HepG2 (cell line): ENCODE measurements at regions not wholly inside any gene's neighbourhood (a gene's known extent, or its start where the extent isn't known, plus 50 kb on each side); places are given as distances from the start of the nearest gene placed in this dataset.

Experiments used
- ARHGAP35 ChIP-seq: sonication (generic); formaldehyde crosslinking; IDR thresholded peaks from 2 replicates; pipeline ENCODE4 v1.9.0; 2022; ENCODE audit warnings: mild to moderate bottlenecking, inconsistent platforms, moderate library complexity, missing genetic modification reagents, borderline replicate concordance
- ATF1 ChIP-seq: IDR thresholded peaks from 2 replicates; pipeline ENCODE4 v1.6.1; 2016; ENCODE audit warnings: mild to moderate bottlenecking, control low read depth
- DNMT1 ChIP-seq: sonication (generic); formaldehyde crosslinking; IDR thresholded peaks from 2 replicates; pipeline ENCODE4 v1.5.1; 2020; ENCODE audit warnings: mild to moderate bottlenecking, missing genetic modification reagents
- EHMT2 ChIP-seq: fragments of 200-600 bp; sonication (generic); IDR thresholded peaks from 2 replicates; pipeline ENCODE4 v1.7.0; 2017; ENCODE audit warnings: antibody characterized with exemption, low read depth, low read length, borderline replicate concordance
- FOXK2 ChIP-seq: fragments of 450-650 bp; IDR thresholded peaks from 2 replicates; pipeline ENCODE4 v1.6.1; 2016
- HDAC6 ChIP-seq: fragments of 200-600 bp; sonication (generic); IDR thresholded peaks from 2 replicates; pipeline ENCODE4 v1.7.0; 2017; ENCODE audit warnings: mild to moderate bottlenecking, antibody characterized with exemption, low read length, low read depth
- HOMEZ ChIP-seq: IDR thresholded peaks from 2 replicates; pipeline ENCODE4 v1.6.1; 2016; ENCODE audit warnings: low read depth
- MXD4 ChIP-seq: IDR thresholded peaks from 2 replicates; pipeline ENCODE4 v1.6.1; 2016; ENCODE audit warnings: mild to moderate bottlenecking, missing biosample characterization, missing genetic modification reagents
- MYC ChIP-seq: sonication (generic); formaldehyde crosslinking; IDR thresholded peaks from 2 replicates; pipeline ENCODE4 v1.9.0; 2021; ENCODE audit warnings: missing genetic modification reagents, borderline replicate concordance
- PREB ChIP-seq: sonication (generic); formaldehyde crosslinking; IDR thresholded peaks from 2 replicates; pipeline ENCODE4 v1.4.0; 2020; ENCODE audit warnings: missing genetic modification reagents
- PRMT3 ChIP-seq: sonication (generic); formaldehyde crosslinking; IDR thresholded peaks from 2 replicates; pipeline ENCODE4 v1.8.1; 2022; ENCODE audit warnings: low read depth, mild to moderate bottlenecking, moderate library complexity, missing genetic modification reagents, borderline replicate concordance
- RARA ChIP-seq: IDR thresholded peaks from 2 replicates; pipeline ENCODE4 v1.6.1; 2016; ENCODE audit warnings: missing genetic modification reagents, missing compliant biosample characterization
- SAP130 ChIP-seq: IDR thresholded peaks from 2 replicates; pipeline ENCODE4 v1.6.1; 2016; ENCODE audit warnings: low read depth
- TBX2 ChIP-seq: sonication (generic); formaldehyde crosslinking; IDR thresholded peaks from 2 replicates; pipeline ENCODE4 v1.5.0; 2020; ENCODE audit warnings: missing genetic modification reagents, mild to moderate bottlenecking, borderline replicate concordance
- TP53 ChIP-seq: sonication (generic); formaldehyde crosslinking; conservative IDR thresholded peaks from 2 replicates; pipeline ENCODE4 v1.4.0; 2020; ENCODE audit warnings: missing genetic modification reagents
- ZBTB7B ChIP-seq: sonication (generic); formaldehyde crosslinking; IDR thresholded peaks from 2 replicates; pipeline ENCODE4 v1.4.0; 2020; ENCODE audit warnings: missing genetic modification reagents
- ZNF263 ChIP-seq: sonication (generic); formaldehyde crosslinking; IDR thresholded peaks from 2 replicates; pipeline ENCODE4 v1.4.0; 2020; ENCODE audit warnings: missing genetic modification reagents
- ZNF510 ChIP-seq: sonication (generic); formaldehyde crosslinking; IDR thresholded peaks from 2 replicates; pipeline ENCODE4 v1.4.0; 2020; ENCODE audit warnings: low read depth, mild to moderate bottlenecking, missing genetic modification reagents
- ZNF619 ChIP-seq: sonication (generic); formaldehyde crosslinking; IDR thresholded peaks from 2 replicates; pipeline ENCODE4 v1.4.0; 2020; ENCODE audit warnings: mild to moderate bottlenecking, missing genetic modification reagents
- ZNF710 ChIP-seq: sonication (generic); formaldehyde crosslinking; IDR thresholded peaks from 2 replicates; pipeline ENCODE4 v1.5.0; 2020; ENCODE audit warnings: mild to moderate bottlenecking, missing genetic modification reagents, borderline replicate concordance
- ZNF775 ChIP-seq: sonication (generic); formaldehyde crosslinking; IDR thresholded peaks from 2 replicates; pipeline ENCODE4 v1.4.0; 2020; ENCODE audit warnings: missing genetic modification reagents, mild to moderate bottlenecking, moderate library complexity, borderline replicate concordance
- ZXDC ChIP-seq: sonication (generic); formaldehyde crosslinking; IDR thresholded peaks from 2 replicates; pipeline ENCODE4 v1.5.0; 2020; ENCODE audit warnings: mild to moderate bottlenecking, missing genetic modification reagents

- no peak for TF ChIP-seq PRMT3 (CRISPR knock-in tag)
- no peak for TF ChIP-seq TP53 (CRISPR knock-in tag)
- TF ChIP-seq FOXK2 = no peak
- no peak for TF ChIP-seq ZNF775 (CRISPR knock-in tag)
- TF ChIP-seq PREB = no peak
- no peak for TF ChIP-seq HDAC6
- no peak for TF ChIP-seq ZNF710 (CRISPR knock-in tag)
- TF ChIP-seq MXD4 (CRISPR knock-in tag) = no peak
- TF ChIP-seq EHMT2 = no peak
- TF ChIP-seq DNMT1 (CRISPR knock-in tag) = no peak
- no peak for TF ChIP-seq ZNF510
- TF ChIP-seq SAP130 (CRISPR knock-in tag) = no peak
- no peak for TF ChIP-seq ZNF619
- TF ChIP-seq HOMEZ = no peak
- no peak for TF ChIP-seq ZXDC
- TF ChIP-seq ZBTB7B = 0 out of 2 replicates have a peak, but pooled peaks have one; percentile 40
- TF ChIP-seq RARA (CRISPR knock-in tag) = peak; percentile 64
- no peak for TF ChIP-seq ATF1 (CRISPR knock-in tag)
- TF ChIP-seq TBX2 (CRISPR knock-in tag) = peak; percentile 52; the same call in 1 of the 2 replicates
- no peak for TF ChIP-seq MYC (CRISPR knock-in tag)
- TF ChIP-seq ZNF263 (CRISPR knock-in tag) = peak; percentile 89
- no peak for TF ChIP-seq ARHGAP35
Observed at GRCh38 chr12:115506822-115507559, 770.5 kb downstream of the MED13L start (continued).
